ENCODE measurements at regions not wholly inside any gene's neighbourhood (a gene's known extent, or its start where the extent isn't known, plus 50 kb on each side); places are given as distances from the start of the nearest gene placed in this dataset.

DNA sequence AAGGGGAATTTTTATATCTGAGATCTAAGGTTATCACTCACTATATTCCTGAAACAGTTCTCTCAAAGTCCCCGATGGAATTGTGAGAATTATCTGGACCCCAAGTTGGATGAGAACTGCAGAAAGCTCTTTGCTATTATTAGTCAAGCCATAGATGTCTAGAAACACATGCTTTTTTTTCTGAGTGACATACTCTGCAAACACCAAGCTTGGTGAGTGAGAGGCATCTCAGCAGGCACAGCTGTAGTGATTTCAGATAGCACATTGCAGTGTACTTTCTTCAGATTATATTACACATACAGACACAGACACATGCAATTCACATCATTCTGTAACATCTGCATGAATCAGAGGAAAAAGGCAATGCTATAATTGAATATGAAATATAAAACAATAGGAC is 111.1 kb upstream of the UFL1 start:
- CTCF ChIA-PET (ENCODE audit: partially characterized antibody), result interaction anchor here (0.7 kb wide), 1 partner anchor 58 kb away, joined by 4 read pairs; no protein-coding TSS in a partner anchor
- no peak overlapping the region for H2AFZ ChIP-seq (ENCODE audit: low read length)

More for the DNA sequence above, 111.1 kb upstream of the UFL1 start:
- no peak overlapping the region for H4K5ac ChIP-seq (ENCODE audit: insufficient read length, low read depth, low read length)
- H4K20me1 ChIP-seq (replicated peaks in 1 of 2; ENCODE audit: control insufficient read depth in 1 of 2, insufficient read depth in 2 of 2, low read length in 2 of 2), result no peaks in the 10 kb centered on the region
- no peak overlapping the region for H3K27ac ChIP-seq (ENCODE audit: low read depth, low read length)
- no peak overlapping the region for H3K4me3 ChIP-seq (ENCODE audit: extremely low read depth in 1 of 4, insufficient read depth in 2 of 4, low read depth in 3 of 4, low read length in 4 of 4)
- no peaks in the 10 kb centered on the region for H3K79me2 ChIP-seq (ENCODE audit: control insufficient read depth in 1 of 2, insufficient read depth in 2 of 2, low read length in 2 of 2)
- H2AK5ac ChIP-seq (ENCODE audit: low read depth, low read length), result no peak overlapping the region
- H3K56ac ChIP-seq (replicated peaks; ENCODE audit: insufficient read length, low read depth, low read length), result no peak overlapping the region
- no peak overlapping the region for H2BK5ac ChIP-seq (ENCODE audit: low read depth, low read length)
- H2BK120ac ChIP-seq (replicated peaks; ENCODE audit: low read depth, low read length), result no peak overlapping the region
- FAIRE-seq (no peak), DNase-seq (ENCODE audit: low read depth in 1 of 2, low spot score in 2 of 2) (no peak)
- no peak overlapping the region for H3K4ac ChIP-seq (replicated peaks; ENCODE audit: insufficient read length, low read depth, low read length)
- no peaks in the 10 kb centered on the region for H3K36me3 ChIP-seq (ENCODE audit: control insufficient read depth in 2 of 4, insufficient read depth in 4 of 4, low read length in 3 of 4)
- POLR2A ChIA-PET (ENCODE audit: partially characterized antibody), result no interaction called here
- H2BK15ac ChIP-seq (ENCODE audit: low read length), result no peak overlapping the region
- 0 out of 7 replicates have a peak, but pooled peaks cover 0 to 2% (median 0%) of the 10 kb centered on the region in 4 experiments for H3K4me1 ChIP-seq (replicated peaks in 1 of 4; ENCODE audit: control insufficient read depth in 3 of 4, insufficient read depth in 4 of 4, low read length in 3 of 4)
- H3K27me3 ChIP-seq (replicated peaks in 1 of 4; ENCODE audit: control insufficient read depth in 3 of 4, extremely low read depth in 1 of 4, insufficient read depth in 3 of 4, low read length in 3 of 4), result no peaks in the 10 kb centered on the region
- TF ChIP-seq, protein P1, sequence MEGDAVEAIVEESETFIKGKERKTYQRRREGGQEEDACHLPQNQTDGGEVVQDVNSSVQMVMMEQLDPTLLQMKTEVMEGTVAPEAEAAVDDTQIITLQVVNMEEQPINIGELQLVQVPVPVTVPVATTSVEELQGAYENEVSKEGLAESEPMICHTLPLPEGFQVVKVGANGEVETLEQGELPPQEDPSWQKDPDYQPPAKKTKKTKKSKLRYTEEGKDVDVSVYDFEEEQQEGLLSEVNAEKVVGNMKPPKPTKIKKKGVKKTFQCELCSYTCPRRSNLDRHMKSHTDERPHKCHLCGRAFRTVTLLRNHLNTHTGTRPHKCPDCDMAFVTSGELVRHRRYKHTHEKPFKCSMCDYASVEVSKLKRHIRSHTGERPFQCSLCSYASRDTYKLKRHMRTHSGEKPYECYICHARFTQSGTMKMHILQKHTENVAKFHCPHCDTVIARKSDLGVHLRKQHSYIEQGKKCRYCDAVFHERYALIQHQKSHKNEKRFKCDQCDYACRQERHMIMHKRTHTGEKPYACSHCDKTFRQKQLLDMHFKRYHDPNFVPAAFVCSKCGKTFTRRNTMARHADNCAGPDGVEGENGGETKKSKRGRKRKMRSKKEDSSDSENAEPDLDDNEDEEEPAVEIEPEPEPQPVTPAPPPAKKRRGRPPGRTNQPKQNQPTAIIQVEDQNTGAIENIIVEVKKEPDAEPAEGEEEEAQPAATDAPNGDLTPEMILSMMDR (IDR thresholded peaks at IDR 0.05; ENCODE audit: control extremely low read depth in 1 of 3, insufficient read depth in 1 of 3, low read depth in 1 of 3, low read length in 3 of 3), result no peak
- no peak for TF ChIP-seq SP1 (IDR thresholded peaks at IDR 0.05; ENCODE audit: low read depth, low read length)
- no peak for TF ChIP-seq EP300 (IDR thresholded peaks at IDR 0.05; ENCODE audit: borderline replicate concordance in 1 of 2, low read depth in 2 of 2, low read length in 2 of 2)
- no peak for TF ChIP-seq CHD1 (IDR thresholded peaks at IDR 0.05; ENCODE audit: low read depth, low read length)
- H3K14ac ChIP-seq (ENCODE audit: insufficient read length), result no peak overlapping the region
- no peak overlapping the region for H2BK20ac ChIP-seq (ENCODE audit: low read length)
- H4K91ac ChIP-seq (replicated peaks; ENCODE audit: insufficient read length, low read length), result no peak overlapping the region
- no peak overlapping the region for H2BK12ac ChIP-seq (ENCODE audit: low read depth, low read length)
- no peak overlapping the region for H3K4me2 ChIP-seq (ENCODE audit: insufficient read depth in 1 of 2, low read depth in 2 of 2, low read length in 2 of 2)
- no peaks in the 10 kb centered on the region for H3K79me1 ChIP-seq (ENCODE audit: low read depth, low read length)
- H3K23me2 ChIP-seq (ENCODE audit: low read depth, low read length), result no peaks in the 10 kb centered on the region
- no peak overlapping the region for H3K18ac ChIP-seq (ENCODE audit: extremely low read depth, low read length)
- WGBS, 2 experiments (ENCODE audit: extremely low coverage in 1 of 2, insufficient coverage in 1 of 2, insufficient read length in 1 of 2, insufficient replicate concordance in 2 of 2, low coverage in 1 of 2, low lambda C conversion rate in 2 of 2, missing lambda C conversion rate in 1 of 2), result 85% methylated on average over 1 of the region's 1 CpG; no CpG with 5 or more reads in 1 of the 2 experiments
- no peaks in the 10 kb centered on the region for H3K9me3 ChIP-seq (ENCODE audit: insufficient read depth in 2 of 2, low read depth in 1 of 2, low read length in 1 of 2)
- H4K8ac ChIP-seq (ENCODE audit: extremely low read depth, insufficient read depth, low read length), result no peak overlapping the region
- H3K9ac ChIP-seq (replicated peaks in 1 of 4; ENCODE audit: extremely low read depth in 1 of 4, low read depth in 3 of 4, low read length in 3 of 4), result no peak overlapping the region
- H3K23ac ChIP-seq (ENCODE audit: insufficient read length), result no peak overlapping the region
